Cardiac fibroblast (primary cell): ENCODE measurements at regions not wholly inside any gene's neighbourhood (a gene's known extent, or its start where the extent isn't known, plus 50 kb on each side); places are given as distances from the start of the nearest gene placed in this dataset.

Experiments used
- DNase-seq, 2 donors: peaks; one replicate each; pipeline versions ENCODE4 v3.0.0 to v3.0.0-alpha.2; 2010; ENCODE audit warnings: low read depth in 2 of 2
- H3K4me3 ChIP-seq, 2 donors: replicated peaks in 1 of 2; 1 replicate in 1 of 2; 2 replicates in 1 of 2; pipeline ENCODE4 v1.5.1; 2011; ENCODE audit warnings: low read depth in 2 of 2, low read length in 2 of 2, mild to moderate bottlenecking in 2 of 2, moderate library complexity in 1 of 2
- TF ChIP-seq, protein P1 (sequence below): IDR thresholded peaks from one replicate; pipeline ENCODE4 v1.5.1; 2011; ENCODE audit warnings: low read depth, mild to moderate bottlenecking, low read length, inconsistent platforms

DNA sequence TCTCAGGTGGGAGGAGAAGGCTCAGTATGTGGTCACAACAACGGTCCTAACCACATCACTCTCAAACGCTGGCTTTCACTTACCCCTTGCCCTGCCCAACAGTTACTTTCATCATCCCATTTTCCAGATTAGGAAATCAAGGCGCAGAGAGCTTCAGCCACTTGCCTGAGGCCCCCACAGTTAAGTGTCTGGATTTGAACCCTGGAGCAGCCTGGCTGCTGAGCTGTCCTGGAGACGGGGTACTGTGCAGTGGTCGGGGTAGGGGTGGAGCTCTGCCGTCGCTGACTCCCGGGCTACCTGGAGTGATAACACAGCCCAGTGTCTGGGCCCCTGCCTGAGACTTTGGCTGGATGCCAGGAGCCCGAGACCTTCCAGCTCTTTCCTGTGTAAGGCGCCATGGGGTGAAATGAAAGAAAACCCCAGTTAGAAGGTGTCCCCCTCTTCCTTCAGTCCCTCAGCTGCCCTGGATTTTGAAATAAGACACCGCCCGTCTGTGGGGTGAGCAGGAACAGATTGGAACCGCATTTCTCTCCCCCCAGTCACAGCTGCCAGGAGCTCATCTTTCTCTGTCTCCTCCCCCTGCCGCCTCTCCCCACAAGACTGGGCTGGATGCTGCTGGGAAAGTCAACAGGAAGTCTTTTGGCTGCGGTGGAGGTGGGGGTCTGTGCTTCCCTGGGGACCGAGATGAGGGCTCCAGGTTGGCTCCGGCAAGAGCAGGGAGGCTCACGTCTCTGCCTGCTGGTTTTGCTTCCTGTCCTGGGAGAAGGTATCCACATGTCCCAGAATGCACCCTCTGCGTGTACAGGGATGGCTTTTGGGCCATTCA, 280.2 kb downstream of the SEC14L1 start:
- peak overlapping the region in 1 of 2 donors; percentile 7 for H3K4me3 ChIP-seq
- TF ChIP-seq, protein P1, sequence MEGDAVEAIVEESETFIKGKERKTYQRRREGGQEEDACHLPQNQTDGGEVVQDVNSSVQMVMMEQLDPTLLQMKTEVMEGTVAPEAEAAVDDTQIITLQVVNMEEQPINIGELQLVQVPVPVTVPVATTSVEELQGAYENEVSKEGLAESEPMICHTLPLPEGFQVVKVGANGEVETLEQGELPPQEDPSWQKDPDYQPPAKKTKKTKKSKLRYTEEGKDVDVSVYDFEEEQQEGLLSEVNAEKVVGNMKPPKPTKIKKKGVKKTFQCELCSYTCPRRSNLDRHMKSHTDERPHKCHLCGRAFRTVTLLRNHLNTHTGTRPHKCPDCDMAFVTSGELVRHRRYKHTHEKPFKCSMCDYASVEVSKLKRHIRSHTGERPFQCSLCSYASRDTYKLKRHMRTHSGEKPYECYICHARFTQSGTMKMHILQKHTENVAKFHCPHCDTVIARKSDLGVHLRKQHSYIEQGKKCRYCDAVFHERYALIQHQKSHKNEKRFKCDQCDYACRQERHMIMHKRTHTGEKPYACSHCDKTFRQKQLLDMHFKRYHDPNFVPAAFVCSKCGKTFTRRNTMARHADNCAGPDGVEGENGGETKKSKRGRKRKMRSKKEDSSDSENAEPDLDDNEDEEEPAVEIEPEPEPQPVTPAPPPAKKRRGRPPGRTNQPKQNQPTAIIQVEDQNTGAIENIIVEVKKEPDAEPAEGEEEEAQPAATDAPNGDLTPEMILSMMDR: no peak
- DNase-seq: peak; percentile 82 to 85

DNA sequence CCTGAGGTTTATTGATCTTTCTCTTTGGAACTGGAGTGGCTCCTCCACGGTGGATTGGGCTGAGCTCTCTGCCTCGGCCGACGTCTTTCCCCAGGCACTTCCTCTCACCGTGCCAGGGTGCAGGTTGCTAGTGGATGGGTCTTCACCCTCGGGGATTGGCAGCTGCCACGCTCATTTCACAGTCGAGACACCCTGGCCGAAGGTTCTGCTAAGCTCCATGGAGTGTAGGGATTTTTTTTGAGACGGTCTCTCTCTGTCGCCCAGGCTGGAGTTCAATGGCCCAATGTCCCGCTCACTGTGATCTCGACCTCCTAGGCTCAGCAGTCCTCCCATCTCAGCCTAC, 280.8 kb downstream of the SEC14L1 start:
- H3K4me3 ChIP-seq: no peak overlapping the region
- DNase-seq: no peak
- TF ChIP-seq, protein P1: no peak

DNA sequence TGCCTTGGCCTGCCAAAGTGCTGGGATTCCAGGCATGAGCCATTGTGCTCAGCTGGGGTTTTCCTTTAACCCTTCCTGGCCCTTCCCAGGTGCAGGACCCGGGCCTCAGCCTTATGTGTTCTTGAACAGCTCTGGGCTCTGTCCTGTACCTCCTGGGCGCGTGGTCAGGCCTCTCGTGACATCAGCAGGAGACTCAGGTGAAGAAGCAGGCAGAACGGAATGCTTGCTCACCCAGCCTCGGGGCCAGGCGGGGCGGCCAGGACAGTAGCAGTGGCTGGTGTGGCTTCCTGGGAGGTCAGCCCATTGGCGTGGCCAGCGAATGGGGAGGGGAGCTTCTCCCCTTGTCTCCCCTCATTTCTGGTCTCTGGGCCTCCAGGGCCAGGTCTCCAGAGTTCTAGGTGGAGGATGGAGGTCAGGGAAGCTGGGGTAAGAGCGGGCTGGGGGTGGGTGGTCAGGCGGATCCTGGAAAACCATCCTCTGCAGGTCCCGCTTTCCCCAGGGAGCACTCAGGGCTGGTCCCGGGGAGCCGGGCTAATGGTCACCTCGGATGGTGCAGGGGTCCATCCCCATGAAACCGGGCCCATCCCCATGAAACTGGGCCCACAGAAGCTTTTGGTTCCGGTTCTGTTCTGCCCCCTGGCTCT, 281.5 kb downstream of the SEC14L1 start:
- TF ChIP-seq, protein P1: no peak
- no peak for DNase-seq
- no peak overlapping the region for H3K4me3 ChIP-seq

DNA sequence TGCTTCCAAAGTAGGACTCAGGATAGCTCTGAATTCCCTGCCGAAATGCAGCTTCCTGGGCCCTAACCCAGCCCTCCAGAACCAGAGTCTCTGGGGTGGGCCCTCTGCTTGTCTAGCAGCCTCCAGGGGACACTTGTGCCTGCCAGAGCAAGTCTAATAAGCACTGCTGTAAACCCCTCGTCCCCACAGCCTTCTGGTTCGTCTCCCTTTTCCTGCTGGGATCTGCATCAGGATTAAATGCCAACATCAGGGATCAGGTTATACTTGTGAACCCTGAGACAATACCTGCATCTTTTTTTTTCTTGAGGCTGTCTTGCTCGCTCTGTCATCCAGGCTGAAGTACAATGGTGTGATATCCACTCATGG, 282.0 kb downstream of the SEC14L1 start:
- TF ChIP-seq, protein P1: no peak

DNA sequence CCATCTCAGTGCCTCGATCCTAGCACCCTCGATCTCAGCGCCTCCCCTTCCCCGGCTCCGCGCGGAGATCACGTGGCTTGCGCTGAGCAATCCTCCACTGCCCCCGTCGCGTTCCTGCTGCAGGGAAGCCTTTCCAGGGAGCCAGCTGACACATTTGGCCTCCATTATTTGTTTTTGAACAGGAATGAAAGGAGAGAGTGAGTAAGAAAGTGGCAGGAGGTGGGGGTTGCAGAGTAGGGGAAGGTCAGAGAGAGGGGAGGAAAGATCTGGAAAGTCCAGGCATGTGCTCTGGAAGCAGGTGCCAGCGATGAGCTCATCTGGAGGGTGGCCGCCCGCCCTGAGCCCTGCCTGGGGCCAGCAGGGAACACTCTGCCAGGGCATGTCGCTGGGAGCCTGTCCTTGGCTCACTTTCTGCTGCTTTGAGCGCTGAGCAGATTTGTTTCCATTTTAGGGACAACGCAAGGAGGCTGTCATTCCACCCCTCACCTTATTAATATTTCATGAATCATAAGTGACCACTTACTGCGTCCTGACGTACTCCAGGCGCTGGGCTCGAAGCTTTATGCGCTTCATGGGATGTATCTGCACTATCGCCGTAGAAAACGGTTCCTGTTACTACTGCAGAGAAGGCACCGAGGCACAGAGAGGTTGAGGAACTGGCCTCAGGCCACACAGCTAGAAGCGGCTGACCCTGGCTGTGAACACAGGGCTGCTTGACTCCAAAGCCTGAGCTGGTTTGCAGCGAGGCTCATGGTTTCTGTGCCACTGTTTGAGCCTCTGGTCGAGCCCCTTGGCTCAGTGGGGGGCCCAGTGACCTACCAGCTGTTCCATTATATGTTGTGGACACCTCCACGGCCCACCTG, 283.1 kb downstream of the SEC14L1 start:
- peak; percentile 96 to 98 for DNase-seq
- no peak overlapping the region for H3K4me3 ChIP-seq
- TF ChIP-seq, protein P1: no peak

More for the DNA sequence above, 282.0 kb downstream of the SEC14L1 start:
- H3K4me3 ChIP-seq: no peak overlapping the region
- no peak for DNase-seq

DNA sequence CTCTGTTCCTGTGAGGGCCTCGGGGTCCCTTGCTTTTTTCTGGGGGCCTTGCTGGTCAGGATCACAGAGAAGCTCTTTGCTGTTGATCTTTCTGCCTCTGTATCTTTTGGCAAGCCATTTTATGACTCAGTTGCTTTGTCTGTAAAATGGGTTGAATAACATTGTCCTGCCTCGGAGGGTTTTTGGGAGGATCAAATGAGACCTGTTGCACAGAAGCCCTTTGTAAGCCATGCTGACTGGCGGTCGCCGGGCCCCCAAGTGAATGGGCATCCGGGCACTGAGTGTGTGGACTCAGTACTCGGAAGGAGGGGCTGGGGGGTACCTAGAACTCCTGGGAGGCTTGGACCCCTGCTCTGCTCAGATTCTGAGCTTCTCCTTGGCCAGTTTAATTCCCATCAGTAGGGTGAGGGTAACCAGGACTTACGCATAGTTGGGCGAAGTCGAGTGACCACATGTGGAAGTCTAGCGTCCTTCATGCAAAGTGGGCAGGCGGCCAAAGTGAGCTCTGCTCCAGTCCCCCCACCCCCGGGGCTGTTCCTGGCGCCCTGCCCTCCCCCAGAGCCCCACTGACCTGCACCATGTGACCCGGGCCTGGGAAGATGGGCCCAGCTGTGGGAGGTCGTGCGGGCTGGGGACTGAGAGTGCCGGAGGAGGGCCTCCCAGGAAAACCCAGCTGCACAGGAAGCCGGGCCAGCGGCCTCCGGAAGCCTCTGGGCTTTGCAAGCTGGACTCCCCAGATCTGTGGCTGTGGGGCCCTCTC, 284.0 kb downstream of the SEC14L1 start:
- TF ChIP-seq, protein P1: no peak
- peak; percentile 97 to 99 for DNase-seq
- peak overlapping the region in 1 of 2 donors; percentile 10 for H3K4me3 ChIP-seq
